Activated CD4-positive, alpha-beta memory T cell treated with anti-CD3 and anti-CD28 coated beads for 36 hours (primary cell): ENCODE measurements at regions not wholly inside any gene's neighbourhood (a gene's known extent, or its start where the extent isn't known, plus 50 kb on each side); places are given as distances from the start of the nearest gene placed in this dataset.

Experiments
- CTCF ChIA-PET: fragments of 350-600 bp; sonication (Branson Sonifier 250); formaldehyde crosslinking; loops from one replicate; lab custom pipeline; 2021; ENCODE audit warnings: antibody characterized with exemption, inconsistent platforms; lab: Charles Lee
- POLR2A ChIA-PET: fragments of 350-600 bp; sonication (Branson Sonifier 250); formaldehyde crosslinking; loops from one replicate; lab custom pipeline; 2021; ENCODE audit warnings: antibody characterized with exemption; lab: Charles Lee
- DNase-seq: peaks from one replicate; pipeline ENCODE4 v3.0.0-alpha.2; 2020
- H3K27ac Mint-ChIP-seq: one replicate; pipeline ENCODE4 v1.8.0; 2021; ENCODE audit warnings: mixed read lengths
- H3K27me3 Mint-ChIP-seq: one replicate; pipeline ENCODE4 v1.8.0; 2021; ENCODE audit warnings: mixed read lengths
- H3K36me3 Mint-ChIP-seq: one replicate; pipeline ENCODE4 v1.8.0; 2021; ENCODE audit warnings: mixed read lengths
- H3K4me1 Mint-ChIP-seq: one replicate; pipeline ENCODE4 v1.8.0; 2021; ENCODE audit warnings: low read depth, mixed read lengths
- H3K4me3 Mint-ChIP-seq: one replicate; pipeline ENCODE4 v1.8.0; 2021; ENCODE audit warnings: mild to moderate bottlenecking, mixed read lengths
- H3K9me3 Mint-ChIP-seq: one replicate; pipeline ENCODE4 v1.8.0; 2021; ENCODE audit warnings: mixed read lengths
- intact Hi-C: fragments of 100-400 bp; cut with micrococcal nuclease; formaldehyde crosslinking; loops from one replicate; pipeline ENCODE4 v1.15.1; 2023

DNA sequence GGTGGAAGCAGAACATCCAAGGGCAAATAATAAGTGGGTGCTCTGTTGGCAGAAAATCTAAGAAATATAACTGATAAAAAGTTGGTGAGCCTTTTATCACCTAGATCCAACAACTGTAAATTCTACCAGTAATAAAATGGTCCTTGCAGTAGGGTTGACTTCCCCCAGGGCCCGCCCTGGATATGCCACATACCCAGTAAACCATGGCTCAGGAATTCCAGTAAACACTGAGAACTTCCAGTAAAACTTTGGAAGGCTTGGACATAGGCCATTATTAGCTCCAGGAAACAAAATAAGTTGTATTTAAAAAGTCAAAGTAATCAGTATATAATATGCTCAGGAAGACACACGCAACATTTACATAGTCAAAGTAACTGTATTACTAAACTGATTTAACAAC lies 402.2 kb downstream of the BCAT1 start:
- POLR2A ChIA-PET = no interaction called here
- CTCF ChIA-PET = no interaction called here
- H3K9me3 Mint-ChIP-seq = no peaks in the 10 kb centered on the region
- H3K27me3 Mint-ChIP-seq = no peaks in the 10 kb centered on the region
- no peak for DNase-seq
- no peak overlapping the region for H3K4me3 Mint-ChIP-seq
- H3K36me3 Mint-ChIP-seq = no peaks in the 10 kb centered on the region
- intact Hi-C loops = no loop called here
- no peaks in the 10 kb centered on the region for H3K4me1 Mint-ChIP-seq
- no peak overlapping the region for H3K27ac Mint-ChIP-seq

DNA sequence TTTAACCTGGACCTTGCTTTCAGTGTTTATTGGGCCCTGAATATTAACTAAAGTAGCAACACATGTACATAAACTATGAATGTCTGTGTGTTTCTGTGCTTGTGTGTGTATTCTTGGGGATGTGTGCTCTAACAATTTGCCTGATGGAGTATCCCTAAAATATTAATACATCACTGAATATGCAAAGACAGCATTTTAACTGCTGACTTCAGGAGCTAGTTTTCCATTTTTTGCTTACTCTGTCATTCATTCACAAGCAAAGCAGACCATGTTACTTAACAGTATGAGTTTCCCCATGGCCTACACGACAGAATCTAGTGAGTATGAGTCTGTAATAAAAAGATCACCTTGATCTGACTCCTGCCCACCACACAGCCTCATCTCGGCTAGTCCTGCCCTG lies 402.8 kb downstream of the BCAT1 start:
- H3K27ac Mint-ChIP-seq = no peak overlapping the region
- no peaks in the 10 kb centered on the region for H3K27me3 Mint-ChIP-seq
- ChIA-PET POLR2A (no interaction called here), CTCF (no interaction called here)
- no peaks in the 10 kb centered on the region for H3K9me3 Mint-ChIP-seq
- H3K4me1 Mint-ChIP-seq = no peaks in the 10 kb centered on the region
- no peaks in the 10 kb centered on the region for H3K36me3 Mint-ChIP-seq
- no peak overlapping the region for H3K4me3 Mint-ChIP-seq
- DNase-seq = no peak
- intact Hi-C loops = no loop called here

DNA sequence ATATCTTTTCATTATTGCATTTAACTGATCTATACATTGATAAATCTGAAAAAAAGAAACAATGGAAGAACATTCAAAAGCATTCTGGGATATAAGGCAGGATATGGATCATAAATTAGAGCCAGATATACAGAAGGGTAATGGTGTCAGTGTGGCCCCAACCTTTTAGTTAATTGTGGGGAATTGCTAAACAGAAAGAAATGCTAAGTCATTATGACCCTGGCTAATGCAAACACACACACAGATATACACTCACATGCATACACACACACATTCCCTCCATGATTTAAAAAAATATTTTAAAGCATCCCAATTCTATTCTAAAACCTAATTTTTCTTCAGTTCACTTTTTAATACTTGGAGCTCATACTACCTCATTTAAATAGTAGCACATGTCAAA lies 404.5 kb downstream of the BCAT1 start:
- no peaks in the 10 kb centered on the region for H3K4me1 Mint-ChIP-seq
- H3K27ac Mint-ChIP-seq = no peak overlapping the region
- CTCF ChIA-PET = no interaction called here
- POLR2A ChIA-PET = no interaction called here
- no peak for DNase-seq
- intact Hi-C loops = no loop called here
- no peaks in the 10 kb centered on the region for H3K9me3 Mint-ChIP-seq
- H3K36me3 Mint-ChIP-seq = no peaks in the 10 kb centered on the region
- no peaks in the 10 kb centered on the region for H3K27me3 Mint-ChIP-seq
- H3K4me3 Mint-ChIP-seq = no peak overlapping the region

DNA sequence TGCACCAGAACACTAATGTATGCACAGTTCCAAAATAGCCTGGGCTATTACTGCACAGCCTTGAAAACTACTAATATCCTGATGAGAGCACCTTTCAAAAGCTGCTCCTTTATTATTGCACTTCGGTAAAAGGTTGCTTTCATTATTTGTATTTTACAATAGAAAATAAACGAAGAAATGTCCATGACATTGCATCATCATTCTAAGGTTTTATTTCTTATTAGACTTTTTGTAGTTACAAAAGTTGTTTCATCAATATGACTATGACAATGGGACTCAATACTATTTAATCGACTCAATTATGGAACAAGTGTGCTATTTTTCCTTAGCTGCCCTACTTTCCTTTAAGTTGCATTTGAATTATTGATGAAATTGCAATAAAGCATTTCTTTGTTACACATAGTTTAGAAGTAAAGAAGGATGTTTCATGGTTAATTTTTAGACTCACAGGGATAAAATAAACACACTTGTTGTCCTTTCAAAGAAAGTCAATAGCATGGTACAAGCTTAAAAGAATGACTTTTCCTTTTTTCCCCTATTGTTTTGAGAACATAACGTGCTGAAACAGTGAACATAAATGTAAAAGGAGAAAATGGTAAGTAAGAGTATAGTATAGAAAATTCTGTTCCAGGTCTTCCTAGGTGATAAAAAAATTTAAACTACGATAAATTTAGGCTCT lies 407.6 kb downstream of the BCAT1 start:
- POLR2A ChIA-PET = no interaction called here
- CTCF ChIA-PET = no interaction called here
- H3K9me3 Mint-ChIP-seq = no peaks in the 10 kb centered on the region
- DNase-seq = no peak
- intact Hi-C loops = no loop called here
- no peak overlapping the region for H3K4me3 Mint-ChIP-seq
- H3K36me3 Mint-ChIP-seq = no peaks in the 10 kb centered on the region
- no peaks in the 10 kb centered on the region for H3K27me3 Mint-ChIP-seq
- no peak overlapping the region for H3K27ac Mint-ChIP-seq
- H3K4me1 Mint-ChIP-seq = no peaks in the 10 kb centered on the region

DNA sequence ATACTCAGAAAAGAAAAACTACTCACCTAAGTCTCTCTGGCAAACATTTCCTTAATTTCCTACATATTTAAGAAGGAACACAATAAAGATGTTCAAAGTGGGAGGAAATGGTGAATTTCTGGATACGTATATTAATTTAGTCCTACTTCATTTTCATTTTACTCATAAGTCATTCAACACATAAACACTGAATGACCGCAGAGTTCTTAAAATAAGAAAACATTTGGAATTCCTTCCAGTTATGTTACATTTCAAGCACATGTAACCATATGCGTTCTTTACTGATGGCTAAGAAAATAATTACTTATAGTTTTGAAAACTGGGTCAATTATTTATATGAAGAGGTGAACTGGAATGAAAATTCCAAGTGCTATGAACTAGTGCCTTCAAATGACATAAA lies 409.3 kb downstream of the BCAT1 start:
- CTCF ChIA-PET = no interaction called here
- Mint-ChIP-seq H3K9me3 (no peaks in the 10 kb centered on the region), H3K27ac (no peak overlapping the region), H3K27me3 (no peaks in the 10 kb centered on the region), H3K4me1 (no peaks in the 10 kb centered on the region), H3K4me3 (no peak overlapping the region), H3K36me3 (no peaks in the 10 kb centered on the region)
- intact Hi-C loops = no loop called here
- POLR2A ChIA-PET = no interaction called here
- no peak for DNase-seq

DNA sequence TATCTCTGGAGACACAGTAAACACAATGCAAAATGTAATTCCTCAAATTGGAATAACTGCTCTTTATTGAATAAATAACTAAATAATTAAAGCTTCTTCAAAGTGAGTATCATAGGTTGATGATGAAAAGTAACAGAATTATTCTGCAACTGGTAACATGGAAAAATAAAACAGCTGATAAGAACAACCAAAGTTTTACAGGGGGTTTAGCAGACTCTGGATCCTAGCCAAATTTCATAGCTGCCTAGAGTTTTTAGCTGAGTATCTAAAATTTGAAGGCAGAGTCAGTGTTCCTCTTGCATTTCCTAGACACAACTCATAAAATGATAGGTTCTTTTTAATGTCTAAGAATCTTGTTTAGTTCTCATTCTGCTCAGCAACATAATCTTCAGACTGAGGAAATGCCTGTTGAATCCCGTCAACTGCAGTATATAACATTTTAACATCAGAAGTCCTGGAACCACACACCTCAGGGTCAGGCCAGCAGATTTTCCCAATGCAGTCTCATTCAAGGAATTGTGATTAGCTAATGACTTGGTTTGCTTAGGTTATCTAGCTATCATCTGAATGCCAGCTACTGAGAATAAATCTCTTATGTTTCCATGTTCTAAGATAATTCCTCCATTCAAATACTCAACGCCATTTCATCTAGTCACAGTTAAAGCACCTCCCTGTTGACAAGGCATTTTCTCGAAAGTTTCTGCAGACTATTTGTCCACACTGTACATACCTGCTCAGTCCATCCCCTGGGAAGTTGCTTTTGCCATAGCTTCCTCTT lies 411.6 kb downstream of the BCAT1 start:
- intact Hi-C loops = no loop called here
- no peaks in the 10 kb centered on the region for H3K27me3 Mint-ChIP-seq
- H3K9me3 Mint-ChIP-seq = no peaks in the 10 kb centered on the region
- H3K27ac Mint-ChIP-seq = no peak overlapping the region
- no peaks in the 10 kb centered on the region for H3K4me1 Mint-ChIP-seq
- ChIA-PET POLR2A (no interaction called here), CTCF (no interaction called here)
- DNase-seq = no peak
- H3K36me3 Mint-ChIP-seq = no peaks in the 10 kb centered on the region
- H3K4me3 Mint-ChIP-seq = no peak overlapping the region

DNA sequence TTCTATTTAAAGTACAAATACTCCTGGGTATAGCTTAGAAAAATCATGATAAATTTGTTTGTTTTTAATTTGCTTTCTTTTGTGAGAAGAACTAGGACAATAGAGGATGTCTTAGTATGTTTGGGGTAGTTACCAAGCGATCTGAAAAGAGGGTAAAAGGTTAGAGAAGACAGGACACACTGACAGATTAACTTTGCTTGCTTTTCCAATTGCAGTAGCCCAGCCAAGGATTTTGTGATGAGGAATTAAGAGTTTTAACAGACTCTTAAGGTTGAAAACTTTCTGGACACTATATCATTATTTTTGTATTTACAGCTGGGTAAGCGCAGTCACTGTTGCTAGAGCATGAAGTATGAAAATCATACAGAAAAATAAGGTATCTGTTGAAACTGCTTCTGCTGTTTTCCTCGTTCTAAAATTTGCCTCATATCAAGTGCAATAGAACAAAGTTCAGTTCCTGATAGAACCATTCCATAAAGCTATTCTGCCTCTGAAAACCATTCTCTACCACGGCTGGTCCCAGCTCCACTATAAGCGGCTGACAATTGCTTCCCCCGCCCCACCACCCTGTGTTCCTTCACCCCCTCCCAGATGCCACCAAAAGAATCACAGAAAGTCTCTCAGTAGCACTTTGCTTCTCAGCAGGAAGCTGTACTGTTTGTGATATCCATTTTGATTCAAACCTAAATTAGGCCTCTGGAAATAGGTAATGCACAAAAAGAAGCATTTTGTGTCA lies 413.4 kb downstream of the BCAT1 start:
- no peak overlapping the region for H3K4me3 Mint-ChIP-seq
- no peaks in the 10 kb centered on the region for H3K4me1 Mint-ChIP-seq
- CTCF ChIA-PET = interaction anchor here (0.6 kb wide), 1 partner anchor 622 kb away, joined by 4 read pairs; no protein-coding TSS in a partner anchor
- H3K27me3 Mint-ChIP-seq = no peaks in the 10 kb centered on the region
- intact Hi-C loops = no loop called here
- no peak overlapping the region for H3K27ac Mint-ChIP-seq
- no peaks in the 10 kb centered on the region for H3K9me3 Mint-ChIP-seq
- POLR2A ChIA-PET = no interaction called here
- H3K36me3 Mint-ChIP-seq = no peaks in the 10 kb centered on the region
- DNase-seq = no peak

DNA sequence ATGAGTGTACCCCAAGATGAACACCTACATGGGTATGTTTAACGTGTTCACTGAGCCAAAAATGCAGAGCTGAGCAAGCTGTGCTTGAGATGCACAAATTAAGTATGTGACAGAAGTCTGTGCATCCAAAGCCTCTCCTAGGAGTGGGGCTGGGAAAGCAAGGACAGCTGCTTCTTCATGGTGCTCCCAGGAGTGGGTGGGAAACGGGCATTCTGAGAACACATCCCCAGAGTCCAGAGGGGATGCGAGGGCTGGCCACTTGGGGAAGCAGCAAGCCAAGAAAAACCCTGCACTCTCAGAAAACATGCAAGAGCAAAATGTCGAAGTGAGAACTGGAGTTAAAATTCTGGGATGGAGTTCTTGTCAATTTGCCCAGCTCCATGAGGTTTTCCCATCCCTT lies 414.3 kb downstream of the BCAT1 start:
- Mint-ChIP-seq H3K27me3 (no peaks in the 10 kb centered on the region), H3K36me3 (no peaks in the 10 kb centered on the region), H3K27ac (no peak overlapping the region), H3K4me3 (no peak overlapping the region), H3K9me3 (no peaks in the 10 kb centered on the region), H3K4me1 (no peaks in the 10 kb centered on the region)
- no peak for DNase-seq
- ChIA-PET CTCF (no interaction called here), POLR2A (no interaction called here)
- intact Hi-C loops = no loop called here

DNA sequence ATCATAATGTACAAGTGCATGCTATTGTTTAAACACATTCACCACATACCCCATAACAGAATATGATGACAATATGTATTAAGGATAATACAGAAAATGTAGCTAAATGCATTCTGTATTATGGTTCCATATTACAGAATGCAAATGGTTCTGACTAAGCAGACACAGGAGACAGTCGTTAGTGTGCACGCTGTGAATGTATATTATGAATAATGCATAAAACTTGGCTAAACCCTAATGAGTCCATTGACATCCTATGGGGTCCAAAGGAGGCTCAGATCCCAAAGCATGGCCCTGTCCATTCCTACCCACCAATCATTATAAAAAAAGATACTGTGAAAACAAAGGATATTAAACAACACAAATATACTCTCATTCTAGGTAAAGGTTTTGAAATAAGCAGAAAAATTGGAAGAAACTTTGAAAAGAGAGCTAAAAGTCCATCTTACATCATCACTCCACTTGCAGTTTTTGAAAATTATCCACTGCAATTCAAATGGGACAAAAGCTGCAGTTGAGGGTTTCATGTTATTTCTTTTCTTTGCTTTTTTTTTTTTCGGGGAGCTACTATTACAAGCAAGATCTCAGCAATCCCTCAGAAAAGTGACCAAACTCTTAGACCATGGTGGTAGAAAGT lies 415.1 kb downstream of the BCAT1 start:
- no peaks in the 10 kb centered on the region for H3K9me3 Mint-ChIP-seq
- ChIA-PET CTCF (no interaction called here), POLR2A (no interaction called here)
- no peak overlapping the region for H3K27ac Mint-ChIP-seq
- H3K4me3 Mint-ChIP-seq = no peak overlapping the region
- H3K4me1 Mint-ChIP-seq = no peaks in the 10 kb centered on the region
- H3K27me3 Mint-ChIP-seq = no peaks in the 10 kb centered on the region
- intact Hi-C loops = no loop called here
- DNase-seq = no peak
- no peaks in the 10 kb centered on the region for H3K36me3 Mint-ChIP-seq

DNA sequence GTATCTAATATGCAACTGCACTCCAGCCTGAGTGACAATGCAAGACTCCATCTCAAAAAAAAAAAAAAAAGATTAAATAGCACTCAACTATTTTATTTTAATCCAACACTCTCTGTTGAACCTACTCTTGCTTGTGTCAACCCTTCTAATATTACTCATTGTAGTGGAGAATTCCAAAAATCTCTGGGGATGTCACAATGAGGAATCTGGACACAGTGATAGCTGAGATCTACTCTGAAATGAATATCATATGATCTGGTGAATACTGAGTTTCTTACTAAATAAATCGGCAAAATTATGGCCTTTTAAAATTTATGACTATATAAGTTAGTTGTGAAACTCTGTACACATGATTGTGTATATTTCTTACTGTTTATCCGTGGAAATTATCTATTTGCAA lies 418.2 kb downstream of the BCAT1 start:
- ChIA-PET CTCF (no interaction called here), POLR2A (no interaction called here)
- intact Hi-C loops = no loop called here
- H3K27me3 Mint-ChIP-seq = no peaks in the 10 kb centered on the region
- H3K4me3 Mint-ChIP-seq = no peak overlapping the region
- no peaks in the 10 kb centered on the region for H3K36me3 Mint-ChIP-seq
- DNase-seq = no peak
- no peak overlapping the region for H3K27ac Mint-ChIP-seq
- H3K9me3 Mint-ChIP-seq = no peaks in the 10 kb centered on the region
- no peaks in the 10 kb centered on the region for H3K4me1 Mint-ChIP-seq

DNA sequence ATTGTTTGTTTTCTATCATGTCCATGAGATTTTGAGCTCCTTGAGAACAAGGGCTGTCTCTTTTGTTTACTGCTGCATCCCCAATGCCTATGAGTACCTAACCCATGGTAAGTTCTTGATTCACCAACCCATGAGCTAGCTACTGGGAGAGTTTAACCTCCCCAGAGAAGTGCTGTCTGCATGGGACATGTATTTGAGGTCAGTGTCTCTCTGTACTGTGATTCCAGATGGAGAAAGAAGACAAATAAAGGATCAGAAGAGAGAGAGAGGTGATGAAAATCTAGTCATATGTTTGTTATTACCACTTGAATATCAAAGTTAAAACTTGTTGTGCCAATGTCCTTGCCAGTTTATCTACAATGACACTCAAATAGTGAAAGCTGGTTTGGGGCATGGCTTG lies 421.8 kb downstream of the BCAT1 start:
- Mint-ChIP-seq H3K27me3 (no peaks in the 10 kb centered on the region), H3K4me3 (no peak overlapping the region), H3K4me1 (no peaks in the 10 kb centered on the region), H3K27ac (no peak overlapping the region), H3K36me3 (no peaks in the 10 kb centered on the region), H3K9me3 (no peaks in the 10 kb centered on the region)
- no peak for DNase-seq
- intact Hi-C loops = no loop called here
- ChIA-PET CTCF (no interaction called here), POLR2A (no interaction called here)

DNA sequence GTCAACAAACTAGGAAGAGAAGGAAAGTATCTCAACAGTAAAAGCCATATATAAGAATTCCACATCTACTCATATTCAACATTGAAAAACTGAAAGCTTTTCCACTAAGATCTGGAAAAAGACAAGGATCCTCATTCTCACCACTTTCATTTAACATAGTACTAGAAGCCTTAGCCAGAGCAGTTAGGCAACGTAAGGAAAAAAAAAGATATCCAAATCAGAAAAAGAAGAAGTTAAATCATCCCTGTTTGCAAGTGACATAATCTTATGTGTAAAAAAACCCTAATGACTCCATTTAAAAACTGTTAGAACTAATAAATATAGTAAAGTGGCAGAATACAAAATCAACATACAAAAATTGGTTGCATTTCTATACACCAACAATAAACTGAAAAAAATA lies 426.2 kb downstream of the BCAT1 start:
- intact Hi-C loops = no loop called here
- no peaks in the 10 kb centered on the region for H3K27me3 Mint-ChIP-seq
- H3K4me1 Mint-ChIP-seq = no peaks in the 10 kb centered on the region
- DNase-seq = no peak
- H3K27ac Mint-ChIP-seq = no peak overlapping the region
- no peaks in the 10 kb centered on the region for H3K36me3 Mint-ChIP-seq
- H3K9me3 Mint-ChIP-seq = peaks cover 21% of the 10 kb centered on the region
- ChIA-PET POLR2A (no interaction called here), CTCF (no interaction called here)
- no peak overlapping the region for H3K4me3 Mint-ChIP-seq
